NCI-H2081 treated with DMSO at 0.1 percent for 48 hours (cell line): ENCODE measurements at regions not wholly inside any gene's neighbourhood (a gene's known extent, or its start where the extent isn't known, plus 50 kb on each side); places are given as distances from the start of the nearest gene placed in this dataset.
"Not testable (repeated sequence)": the region's sequence is repeated elsewhere in the genome, so short reads cannot be mapped to it uniquely, and the experiment has no call there.

Source experiments
- DNase-seq: peaks from one replicate; lab custom pipeline; 2025; lab: John Stamatoyannopoulos, UW

DNA sequence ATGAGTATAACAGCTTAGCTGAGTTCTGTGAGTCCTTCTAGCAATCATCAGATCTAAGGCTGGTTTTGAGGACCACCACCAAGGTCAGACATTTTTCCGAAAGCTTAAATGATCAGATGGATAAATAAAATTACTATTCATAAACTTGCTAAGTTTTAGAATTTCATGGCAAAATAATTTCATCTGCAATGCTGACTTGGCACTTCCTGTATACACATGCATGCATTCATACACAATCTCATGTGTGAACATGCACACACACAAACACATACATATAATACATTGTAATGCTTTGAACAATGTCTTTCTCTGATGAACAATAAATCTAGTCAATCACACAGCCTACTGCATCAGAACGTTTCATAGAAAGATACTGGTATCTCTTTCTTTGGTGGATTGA lies 1068.3 kb downstream of the HACE1 start:
- DNase-seq: no peak

DNA sequence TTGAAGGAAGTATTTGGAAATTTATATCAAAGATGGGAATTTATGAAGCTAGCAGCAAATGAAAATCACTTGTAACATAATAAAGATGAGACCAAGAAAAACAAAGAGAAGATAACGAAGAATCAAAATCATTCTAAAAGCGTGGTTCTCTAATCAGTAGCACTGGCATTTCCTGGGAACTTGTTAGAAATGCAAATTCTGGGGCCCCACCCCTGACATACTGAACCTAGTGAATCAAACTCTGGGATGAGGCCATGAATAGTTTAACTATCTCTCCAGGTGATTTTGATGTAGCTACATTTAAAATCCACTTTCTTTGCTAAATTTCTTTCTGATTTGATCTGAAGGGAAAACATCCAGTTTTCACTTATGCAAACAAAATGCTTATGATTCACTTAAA lies 1075.6 kb downstream of the HACE1 start:
- no peak for DNase-seq

DNA sequence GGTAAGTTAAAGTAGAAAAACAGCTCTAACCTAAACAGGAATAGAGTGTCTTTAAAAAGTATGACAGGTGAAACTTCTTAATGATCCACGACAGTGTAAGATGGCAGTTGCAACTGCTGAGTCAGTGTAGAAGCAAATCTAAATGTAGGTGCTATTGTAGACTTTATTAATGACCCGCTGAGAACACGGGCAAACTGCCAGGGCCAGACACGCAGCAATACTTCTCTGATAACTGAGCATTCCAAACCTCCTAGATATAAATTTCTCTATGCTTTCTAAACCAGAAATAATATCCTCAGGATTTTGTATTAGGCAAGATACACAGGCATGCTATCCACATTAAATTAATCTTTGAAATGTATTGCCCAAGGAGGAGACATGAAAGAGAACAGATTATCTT lies 1076.4 kb downstream of the HACE1 start:
- DNase-seq: no peak

DNA sequence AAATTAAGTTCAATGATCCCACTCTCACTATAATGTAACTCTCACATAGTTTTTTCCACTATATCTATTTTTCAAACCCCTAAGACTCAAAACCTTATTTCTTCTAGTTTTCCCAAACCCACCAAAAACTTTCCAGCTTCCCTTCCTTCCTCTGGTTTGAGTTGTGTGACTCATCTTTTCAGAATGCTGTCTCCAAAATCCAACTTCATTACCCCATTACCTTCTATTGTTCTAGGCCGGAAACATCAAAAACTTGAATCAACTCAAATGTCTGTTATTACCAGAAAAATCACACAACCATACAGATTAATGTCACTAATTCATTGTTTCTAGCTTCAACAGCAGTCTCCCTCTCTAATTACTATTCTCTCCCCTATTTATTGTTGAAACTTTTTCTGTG lies 1090.3 kb downstream of the HACE1 start:
- DNase-seq: no peak

DNA sequence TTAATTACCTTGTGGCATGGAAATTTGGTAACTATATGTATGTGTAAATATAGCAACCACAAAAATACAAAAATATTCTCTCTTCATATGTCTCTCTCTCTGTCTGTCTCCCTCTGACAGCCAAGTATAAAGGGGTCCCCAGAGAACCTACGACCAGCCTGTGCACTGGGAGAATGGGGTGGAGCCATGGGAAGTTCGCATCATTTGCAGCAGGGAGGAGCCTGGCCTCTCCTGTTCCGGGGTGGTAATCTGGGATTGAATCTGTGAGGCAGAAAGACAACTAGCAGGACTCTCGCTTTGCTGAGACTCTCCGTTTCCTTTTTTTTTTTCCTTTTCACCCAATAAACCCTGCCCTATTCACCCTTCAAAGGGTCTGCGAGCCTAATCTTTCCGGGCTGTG lies 1109.1 kb downstream of the HACE1 start:
- DNase-seq: no peak

DNA sequence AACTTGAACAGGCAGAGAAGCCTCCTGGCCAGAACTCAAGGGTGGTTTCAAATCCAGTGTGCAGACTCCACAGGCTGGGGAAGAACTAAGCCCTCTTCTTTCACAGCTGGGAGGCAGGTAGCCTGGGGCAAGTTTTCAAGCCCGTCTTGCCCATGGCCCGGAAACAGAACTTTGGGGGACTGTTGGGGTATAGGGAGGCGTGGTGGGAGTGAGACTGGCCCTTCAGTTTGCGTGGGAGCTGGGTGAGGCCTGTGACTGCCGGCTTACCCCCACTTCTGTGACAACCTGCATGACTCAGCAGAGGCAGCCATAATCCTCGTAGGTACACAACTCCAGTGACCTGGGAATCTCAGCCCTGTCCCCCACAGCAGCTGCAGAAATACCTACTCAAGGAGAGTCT lies 1125.7 kb downstream of the HACE1 start:
- DNase-seq: no peak

DNA sequence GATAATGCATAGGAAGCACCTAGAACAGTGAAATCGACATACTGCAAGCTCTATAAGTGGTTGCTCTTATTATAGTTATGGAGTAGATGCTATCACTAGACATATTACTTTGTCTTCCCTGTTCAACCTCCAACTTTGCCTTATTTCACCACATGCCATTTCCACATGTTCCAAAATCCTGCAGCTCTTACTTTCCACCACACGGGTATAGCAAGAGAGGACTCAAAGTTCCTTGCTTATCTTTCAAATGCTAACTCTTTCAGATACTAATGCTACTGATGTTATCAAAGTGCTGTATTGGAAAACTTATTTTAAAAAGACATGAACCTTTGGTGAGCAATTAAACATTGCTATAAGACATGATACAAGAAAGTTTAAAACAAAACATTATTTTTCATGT lies 1130.1 kb downstream of the HACE1 start:
- DNase-seq: no peak

DNA sequence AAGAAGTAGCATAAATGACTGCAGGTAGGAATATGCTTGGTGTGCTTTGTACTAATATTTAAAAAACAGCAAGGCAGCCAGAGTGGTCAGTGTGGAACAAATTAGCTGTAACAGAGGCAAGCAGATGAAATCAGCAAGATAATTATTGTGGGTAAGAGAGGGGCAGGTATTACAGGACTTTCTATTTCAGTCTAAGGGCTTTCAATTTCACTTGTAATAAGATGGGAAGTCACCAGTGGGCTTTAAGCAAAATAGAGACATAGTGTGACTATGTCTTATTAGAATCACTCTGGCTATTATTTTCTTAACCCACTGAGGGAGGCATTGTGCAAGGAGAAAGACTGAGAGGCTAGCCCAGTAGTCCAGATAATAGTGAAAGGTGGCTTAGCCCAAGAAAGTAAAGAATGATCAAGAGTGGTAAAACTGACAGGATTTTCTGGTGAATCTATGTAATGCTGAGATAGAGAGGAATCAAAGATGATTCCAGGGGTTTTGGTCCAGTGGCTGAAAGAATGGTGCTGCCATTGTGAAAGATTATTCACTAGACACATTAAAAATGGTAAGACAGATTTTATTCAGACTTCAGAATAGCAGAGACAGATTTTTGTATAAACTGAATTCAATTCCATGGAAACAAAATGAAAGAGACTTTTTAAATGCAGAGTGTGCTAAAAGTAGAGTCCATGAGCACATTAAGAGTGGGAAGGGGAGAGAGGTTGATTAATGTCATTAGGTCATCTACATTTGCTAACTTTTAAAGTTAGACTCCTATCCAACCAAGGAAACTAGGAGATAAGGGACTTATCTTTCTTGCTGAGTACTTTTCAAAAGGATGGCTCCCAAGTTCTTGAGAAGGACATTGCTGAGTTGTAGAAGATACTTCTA lies 1136.0 kb downstream of the HACE1 start:
- DNase-seq: no peak

DNA sequence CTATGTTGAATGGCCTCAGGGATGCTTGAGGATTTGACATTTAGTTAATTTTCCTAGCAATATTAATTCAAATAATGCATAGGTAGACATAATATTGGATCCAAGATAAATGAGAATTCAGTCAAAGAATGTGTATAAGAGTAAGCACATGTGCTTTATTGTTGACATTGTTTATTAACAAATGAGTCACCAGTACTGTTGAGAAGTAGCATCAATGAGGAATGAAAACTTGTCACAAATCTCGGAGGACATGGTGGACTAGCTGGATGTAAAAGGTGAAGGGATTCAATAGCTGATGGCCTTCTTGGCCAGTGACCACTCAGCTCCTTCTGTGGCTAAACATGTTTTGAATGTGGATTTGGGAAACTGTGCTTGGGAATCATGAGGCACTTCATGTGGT lies 1137.0 kb downstream of the HACE1 start:
- no peak for DNase-seq

DNA sequence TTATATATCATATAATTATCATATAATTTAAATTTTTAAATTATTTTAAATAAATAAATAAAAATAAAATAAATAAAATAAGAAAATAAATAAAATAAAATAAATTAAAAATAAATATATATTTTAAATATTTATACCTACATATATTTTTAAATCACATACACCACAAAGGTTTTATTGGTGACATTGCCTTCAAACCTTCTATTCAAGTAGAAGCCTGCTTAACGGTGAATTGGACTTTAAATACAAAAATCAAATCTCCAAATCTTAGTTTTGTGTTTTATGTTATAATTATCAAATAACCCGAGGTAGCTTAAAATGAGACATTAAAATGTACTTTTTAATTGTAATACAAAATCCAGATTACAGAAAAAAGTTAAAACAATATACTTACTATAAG lies 1137.8 kb downstream of the HACE1 start:
- DNase-seq: no peak

DNA sequence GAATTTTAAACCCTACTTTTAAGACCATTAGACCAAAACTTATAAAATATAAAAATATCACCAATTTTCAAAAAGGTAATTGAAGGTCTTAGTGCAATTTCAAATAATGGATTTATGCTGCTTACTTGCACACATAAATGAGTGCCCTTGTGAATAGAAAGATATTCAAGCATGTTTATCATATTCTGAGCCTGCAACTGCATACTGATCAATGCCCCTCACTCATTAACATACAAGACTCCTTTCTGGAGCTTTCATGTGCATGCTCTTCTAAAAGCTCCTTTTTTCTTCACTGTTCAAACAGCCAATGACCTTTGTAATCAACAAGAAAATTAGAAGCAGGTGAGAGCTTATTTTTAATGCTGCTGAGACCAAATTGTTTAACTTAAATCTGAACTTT lies 1139.3 kb downstream of the HACE1 start:
- no peak for DNase-seq

DNA sequence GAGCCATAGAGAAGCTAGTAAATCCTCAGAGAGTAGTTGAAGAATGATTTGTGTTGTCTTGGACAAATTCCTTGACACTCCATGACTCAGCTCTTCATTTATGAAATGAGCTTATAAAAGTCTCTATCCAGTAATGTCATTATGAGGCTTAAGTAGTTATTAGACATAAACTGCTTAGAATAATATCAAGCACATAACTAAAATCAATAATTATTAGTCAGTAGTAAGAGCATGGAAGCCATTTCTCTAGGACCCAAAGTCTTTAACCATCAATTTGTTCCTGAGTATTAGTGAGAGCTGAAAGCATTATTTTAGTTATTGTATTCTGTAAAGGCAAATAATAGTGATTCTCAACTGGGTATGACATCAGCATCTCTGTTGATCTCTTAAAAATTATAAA lies 1140.2 kb downstream of the HACE1 start:
- no peak for DNase-seq

DNA sequence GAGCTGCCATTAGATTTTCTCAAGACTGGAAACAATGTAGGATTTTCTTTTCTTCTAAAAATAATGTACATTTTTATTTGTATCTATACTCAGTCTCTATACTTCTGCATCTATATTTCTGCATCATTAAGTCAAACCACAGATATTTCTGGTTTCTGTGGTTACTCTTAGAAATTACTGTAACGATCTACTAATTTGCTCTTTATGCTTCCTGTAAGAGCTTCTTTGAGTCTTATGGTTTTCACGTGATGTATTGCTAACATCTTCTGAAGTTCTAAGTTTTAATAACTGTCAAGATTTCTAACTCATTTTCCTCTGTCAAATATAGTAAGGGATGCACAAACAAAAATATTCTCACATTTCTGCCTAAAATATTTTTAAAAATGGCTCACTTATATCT lies 1144.5 kb downstream of the HACE1 start:
- DNase-seq: no peak

DNA sequence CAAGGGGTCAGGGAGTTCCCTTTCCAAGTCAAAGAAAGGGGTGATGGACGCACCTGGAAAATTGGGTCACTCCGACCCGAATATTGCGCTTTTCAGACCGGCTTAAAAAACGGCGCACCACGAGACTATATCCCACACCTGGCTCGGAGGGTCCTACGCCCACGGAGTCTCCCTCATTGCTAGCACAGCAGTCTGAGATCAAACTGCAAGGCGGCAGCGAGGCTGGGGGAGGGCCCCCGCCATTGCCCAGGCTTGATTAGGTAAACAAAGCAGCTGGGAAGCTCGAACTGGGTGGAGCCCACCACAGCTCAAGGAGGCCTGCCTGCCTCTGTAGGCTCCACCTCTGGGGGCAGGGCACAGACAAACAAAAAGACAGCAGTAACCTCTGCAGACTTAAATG lies 1150.5 kb downstream of the HACE1 start:
- not testable (repeated sequence) for DNase-seq

DNA sequence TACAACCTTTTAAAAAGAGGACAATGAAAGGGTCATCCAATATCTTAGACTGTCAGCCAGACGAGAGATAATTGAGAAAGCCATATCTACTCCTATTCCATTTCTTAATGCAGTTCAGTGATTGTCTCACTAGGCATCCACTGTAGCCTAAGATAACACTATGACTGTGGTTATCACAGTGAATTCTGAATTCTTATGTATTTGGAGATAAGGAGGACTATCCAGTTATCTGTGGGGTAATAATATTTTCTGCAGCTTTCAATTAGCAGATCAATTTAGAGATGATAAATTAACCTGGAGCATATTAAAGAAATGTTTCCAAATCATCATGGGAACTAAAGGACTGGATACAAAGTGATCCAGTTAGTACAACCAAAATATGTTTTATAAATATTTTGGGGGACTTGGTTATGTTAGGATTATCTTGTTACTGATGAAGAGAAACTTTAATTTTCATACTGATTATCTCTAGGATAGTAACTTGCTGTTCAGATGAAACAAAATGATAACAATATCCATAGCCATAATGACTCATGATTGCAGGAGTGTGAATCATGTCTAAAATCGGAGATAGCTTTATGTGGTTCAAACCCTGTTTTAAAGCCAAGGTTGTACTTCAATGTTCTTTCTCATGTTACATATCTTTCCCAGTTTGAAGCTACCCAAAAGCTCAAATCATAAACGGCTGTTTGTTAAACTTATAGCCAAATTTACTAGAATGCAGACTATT lies 1152.0 kb downstream of the HACE1 start:
- DNase-seq: no peak

DNA sequence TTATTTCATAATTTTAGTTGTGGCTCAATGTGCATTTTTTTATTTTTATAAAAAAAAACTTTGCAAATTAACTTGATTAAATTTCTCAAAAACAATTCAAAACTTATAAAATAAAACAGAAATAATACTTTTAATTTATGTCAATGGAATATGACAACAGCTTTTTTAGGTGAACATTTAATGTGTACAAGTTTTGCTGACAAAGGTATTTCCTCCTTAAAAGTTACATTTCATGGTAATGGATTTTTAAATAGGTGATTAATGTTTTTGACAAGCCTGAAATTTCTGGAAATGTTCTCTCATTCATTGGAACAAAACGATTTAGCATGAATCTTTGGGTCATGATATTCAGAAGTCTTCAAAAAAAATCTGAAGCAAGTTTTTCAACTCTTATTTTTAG lies 1160.0 kb downstream of the HACE1 start:
- DNase-seq: no peak

DNA sequence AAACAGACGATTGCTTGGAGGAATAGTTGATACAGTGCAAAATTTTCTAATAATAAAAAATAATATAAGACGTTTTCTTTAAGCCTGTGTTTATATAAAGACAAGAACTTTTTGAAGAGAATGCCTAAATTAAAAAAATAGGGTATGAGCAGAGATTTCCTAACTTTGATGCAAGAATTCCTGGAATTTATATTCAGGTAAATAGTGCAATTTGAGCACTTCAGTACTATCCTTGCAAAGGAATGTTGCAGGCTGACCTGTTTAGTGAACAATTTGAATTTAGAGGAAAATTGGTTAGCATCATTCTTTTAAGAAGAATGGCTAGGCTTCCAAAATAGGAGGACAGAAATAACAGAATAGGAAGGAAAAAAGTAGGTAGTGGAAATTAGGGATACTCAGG lies 1172.3 kb downstream of the HACE1 start:
- no peak for DNase-seq

DNA sequence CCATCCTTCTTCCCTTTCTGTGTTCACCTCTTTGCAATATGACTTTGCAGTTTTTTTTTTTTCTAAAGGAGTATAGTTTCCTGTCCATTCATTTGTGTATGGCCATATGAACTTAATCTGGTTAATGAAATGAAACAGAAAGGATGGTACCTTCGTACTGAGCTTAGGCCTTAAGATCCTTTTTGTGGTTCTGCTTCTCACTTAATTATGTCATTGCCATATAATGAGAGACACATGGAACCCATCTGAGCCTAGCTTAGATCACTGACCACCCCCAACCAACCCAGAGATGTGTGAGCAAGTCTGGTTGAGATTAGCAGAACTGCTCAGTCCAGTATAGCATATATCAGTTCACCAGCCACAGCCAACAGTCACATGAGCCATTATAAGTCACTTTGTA lies 1179.6 kb downstream of the HACE1 start:
- no peak for DNase-seq

DNA sequence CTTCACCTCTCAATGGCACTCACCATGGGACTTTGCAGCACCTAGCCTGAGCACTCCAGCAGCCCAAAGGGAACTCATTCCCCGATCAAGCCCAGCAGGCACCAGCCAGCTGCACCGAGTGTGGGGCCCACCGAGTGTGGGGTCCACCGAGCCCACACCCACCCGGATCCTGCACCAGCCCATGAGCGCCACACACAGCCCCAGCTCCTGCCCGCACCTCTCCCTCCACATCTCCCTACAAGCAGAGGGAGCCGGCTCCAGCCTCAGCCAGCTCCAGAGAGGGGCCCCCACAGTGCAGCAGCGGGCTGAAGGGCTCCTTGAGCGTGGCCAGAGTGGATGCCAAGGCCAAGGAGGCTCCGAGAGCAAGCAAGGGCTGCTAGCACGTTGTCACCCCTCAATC lies 1182.4 kb downstream of the HACE1 start:
- no peak for DNase-seq

DNA sequence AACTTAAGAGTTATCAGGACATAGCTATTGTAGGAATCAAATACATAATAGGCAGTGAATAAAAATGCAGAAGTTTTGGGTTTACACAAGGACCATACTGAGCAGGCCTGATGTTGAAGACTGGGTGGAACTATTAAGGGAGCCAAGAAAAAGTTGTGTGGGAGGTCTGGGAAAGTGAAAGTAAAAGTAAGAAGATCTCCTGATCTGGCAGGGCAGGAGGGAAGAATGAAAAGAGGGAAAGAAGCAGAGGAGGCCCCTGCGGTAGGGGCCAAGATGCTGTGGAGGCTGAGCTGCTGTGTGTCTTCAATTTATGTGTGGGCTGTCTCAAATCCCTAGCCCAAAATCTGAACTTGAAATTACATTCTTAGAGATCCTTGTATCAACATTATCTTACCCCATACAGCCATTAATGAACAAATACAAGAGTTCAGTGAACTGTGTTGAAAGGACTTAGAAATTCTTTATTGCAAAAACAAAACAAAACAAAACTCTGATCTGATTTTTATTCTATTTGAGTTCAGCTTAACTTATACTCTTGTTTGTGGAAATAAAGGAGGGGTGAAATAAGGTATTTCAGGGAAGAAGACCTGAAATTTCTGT lies 1183.8 kb downstream of the HACE1 start:
- DNase-seq: no peak

DNA sequence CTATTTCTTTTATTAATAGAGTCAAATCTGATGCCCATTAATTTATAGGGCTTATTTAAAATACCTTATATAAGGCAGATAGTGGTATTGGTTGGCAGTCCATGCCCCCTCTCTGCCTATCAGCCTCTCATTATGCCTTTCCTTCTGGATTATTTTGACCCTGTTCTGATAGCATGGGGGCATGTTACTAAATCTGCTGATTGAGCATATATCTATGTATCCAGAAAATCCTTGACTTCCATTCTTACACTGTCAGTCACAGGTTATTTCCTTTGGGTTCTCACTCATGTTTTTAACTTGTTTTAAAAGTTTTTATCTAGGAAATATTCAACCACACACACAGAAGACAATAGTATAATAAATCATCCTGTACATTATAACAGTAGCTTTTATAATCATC lies 1184.9 kb downstream of the HACE1 start:
- DNase-seq: no peak

DNA sequence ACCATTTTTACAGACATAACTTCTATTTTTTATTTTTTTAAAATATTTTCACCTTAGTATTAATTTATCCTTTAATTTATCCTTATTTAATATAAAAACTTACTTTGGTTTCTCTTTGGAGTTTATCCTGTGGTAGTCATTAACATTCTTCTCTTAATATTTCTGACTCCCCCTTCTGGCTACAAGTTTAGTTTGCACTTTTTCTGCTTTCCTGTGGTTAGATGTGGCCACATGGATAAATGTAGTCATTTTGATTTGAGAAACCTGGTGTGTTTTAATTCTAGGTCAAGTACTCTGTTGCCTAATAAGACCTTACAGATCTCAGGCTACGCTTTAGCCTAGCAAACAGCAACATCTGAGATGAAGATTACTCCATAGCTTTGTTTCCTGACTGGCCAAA lies 1187.5 kb downstream of the HACE1 start:
- no peak for DNase-seq

DNA sequence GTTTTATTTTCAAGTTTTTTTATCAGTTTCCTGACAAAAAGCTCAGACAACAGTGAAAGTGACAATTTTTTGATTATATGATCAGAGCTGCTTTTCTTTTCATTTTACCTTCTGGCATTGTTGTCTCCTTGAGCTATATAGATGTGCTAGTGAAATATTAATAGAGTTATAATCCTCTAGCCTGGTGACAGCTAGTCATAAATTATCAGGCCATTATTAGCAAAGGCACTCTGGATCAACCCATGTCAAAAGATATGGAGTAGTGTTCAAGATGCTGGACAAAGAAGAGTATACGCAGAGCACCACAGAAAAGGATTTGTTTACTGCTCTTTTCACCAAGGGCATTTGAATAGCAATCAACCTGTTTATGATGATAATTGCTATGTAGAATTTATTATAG lies 1230.1 kb downstream of the HACE1 start:
- no peak for DNase-seq
